PC-3 (cell line): ENCODE measurements at regions not wholly inside any gene's neighbourhood (a gene's known extent, or its start where the extent isn't known, plus 50 kb on each side); places are given as distances from the start of the nearest gene placed in this dataset.

Experiments used
- ATAC-seq: fragments of 200-7000 bp; cut with Tn5 transposase; 2 replicates; pipeline ENCODE4 v1.9.1; 2020; ENCODE audit warnings: mild to moderate bottlenecking, moderate library complexity
- BruUV-seq: library from RNA; stranded (reverse); fragments of 400-500 nt; replicated peaks from 2 replicates; lab custom pipeline; 2021; lab: Mats Ljungman, UMichigan
- CTCF ChIA-PET: fragments of 300-600 bp; sonication (Branson Sonifier 250); formaldehyde crosslinking; loops from one replicate; lab custom pipeline; 2022; ENCODE audit warnings: antibody characterized with exemption; lab: Charles Lee
- POLR2A ChIA-PET: fragments of 300-600 bp; sonication (Branson Sonifier 250); formaldehyde crosslinking; loops from one replicate; lab custom pipeline; 2022; ENCODE audit warnings: antibody characterized with exemption; ENCODE audit not compliant: unreplicated experiment; lab: Charles Lee
- DNase-seq: peaks from one replicate; pipeline ENCODE4 v3.0.0-alpha.2; 2015
- H2AFZ ChIP-seq: fragments of 300-600 bp; sonication (generic); 2 replicates; pipeline ENCODE4 v1.6.0; 2016; ENCODE audit warnings: antibody characterized with exemption, low read length
- H3F3A ChIP-seq: fragments of 300-600 bp; sonication (generic); one replicate; pipeline ENCODE4 v1.6.0; 2017; ENCODE audit warnings: antibody characterized with exemption, low read length, control low read depth, mild to moderate bottlenecking; ENCODE audit not compliant: unreplicated experiment
- H3K27ac ChIP-seq: fragments of 300-600 bp; sonication (generic); 2 replicates; pipeline ENCODE4 v1.5.1; 2016; ENCODE audit warnings: mild to moderate bottlenecking, low read length
- H3K27me3 ChIP-seq: fragments of 300-600 bp; sonication (generic); 2 replicates; pipeline ENCODE4 v1.6.1; 2016; ENCODE audit warnings: low read length, mixed read lengths
- H3K36me3 ChIP-seq: fragments of 300-600 bp; sonication (generic); 2 replicates; pipeline ENCODE4 v1.6.1; 2016; ENCODE audit warnings: low read depth, mixed run types, low read length, mixed read lengths
- H3K4me1 ChIP-seq: fragments of 300-600 bp; sonication (generic); 2 replicates; pipeline ENCODE4 v1.5.1; 2016; ENCODE audit warnings: low read length; ENCODE audit not compliant: insufficient read depth
- H3K4me2 ChIP-seq: fragments of 300-600 bp; sonication (generic); 2 replicates; pipeline ENCODE4 v1.6.0; 2016; ENCODE audit warnings: low read length
- H3K4me3 ChIP-seq: fragments of 300-600 bp; sonication (generic); 2 replicates; pipeline ENCODE4 v1.5.1; 2016; ENCODE audit warnings: mild to moderate bottlenecking, low read length, mixed read lengths
- H3K79me2 ChIP-seq: fragments of 300-600 bp; sonication (generic); 2 replicates; pipeline ENCODE4 v1.6.1; 2017; ENCODE audit warnings: low read length, mixed read lengths
- H3K9ac ChIP-seq: fragments of 300-600 bp; sonication (generic); 2 replicates; pipeline ENCODE4 v1.6.0; 2016; ENCODE audit warnings: mild to moderate bottlenecking, low read length
- H3K9me2 ChIP-seq: fragments of 300-600 bp; sonication (generic); replicated peaks from 2 replicates; pipeline ENCODE4 v1.6.1; 2016; ENCODE audit warnings: mixed run types, low read length, mixed read lengths
- H3K9me3 ChIP-seq: fragments of 300-600 bp; sonication (generic); 2 replicates; pipeline ENCODE4 v1.6.1; 2016; ENCODE audit warnings: low read length, mixed read lengths
- H4K20me1 ChIP-seq: fragments of 300-600 bp; sonication (generic); 2 replicates; pipeline ENCODE4 v1.6.1; 2016; ENCODE audit warnings: low read length, mixed read lengths
- CTCF ChIP-seq: fragments of 300-600 bp; sonication (generic); conservative IDR thresholded peaks from 2 replicates; pipeline ENCODE4 v1.5.1; 2017; ENCODE audit warnings: antibody characterized with exemption, low read depth, mild to moderate bottlenecking, low read length
- EZH2 ChIP-seq: fragments of 300-600 bp; sonication (generic); IDR thresholded peaks from one replicate; pipeline ENCODE4 v1.6.1; 2017; ENCODE audit warnings: antibody characterized with exemption, mild to moderate bottlenecking, low read length; ENCODE audit not compliant: unreplicated experiment
- EZH2phosphoT487 ChIP-seq: fragments of 300-600 bp; sonication (generic); IDR thresholded peaks from 2 replicates; pipeline ENCODE4 v1.6.1; 2018; ENCODE audit warnings: mild to moderate bottlenecking, antibody characterized with exemption, low read length, borderline replicate concordance
- intact Hi-C: fragments of 100-400 bp; cut with micrococcal nuclease; formaldehyde crosslinking; loops from 2 replicates; pipeline ENCODE4 v1.9.0; 2023

- no peak overlapping the region for H2AFZ ChIP-seq
- no peaks in the 10 kb centered on the region for H3K9me3 ChIP-seq
- no peak overlapping the region for H3K4me3 ChIP-seq
- H3K4me1 ChIP-seq = no peaks in the 10 kb centered on the region
- no peaks in the 10 kb centered on the region for H3K79me2 ChIP-seq
- no peaks in the 10 kb centered on the region for H3F3A ChIP-seq
- DNase-seq (no peak), ATAC-seq (no peak)
- intact Hi-C loops = no loop called here
- no peaks in the 10 kb centered on the region for H4K20me1 ChIP-seq
- no peak overlapping the region for H3K4me2 ChIP-seq
- H3K36me3 ChIP-seq = no peaks in the 10 kb centered on the region
- no peak overlapping the region for H3K27ac ChIP-seq
- H3K27me3 ChIP-seq = peaks cover 82% of the 10 kb centered on the region
- BruUV-seq = no TSS peak
- ChIA-PET POLR2A (no interaction called here), CTCF (no interaction called here)
- H3K9ac ChIP-seq = no peak overlapping the region
- TF ChIP-seq EZH2phosphoT487 (no peak), EZH2 (no peak), CTCF (no peak)
- H3K9me2 ChIP-seq = no peaks in the 10 kb centered on the region
These were observed 141.1 kb upstream of the LHX5 start for GRCh38 chr12:113612793-113613192.

GRCh38 chr12:113612076-113612728 is 140.5 kb upstream of the LHX5 start:
- CTCF ChIA-PET = no interaction called here
- Histone ChIP-seq H2AFZ (no peak overlapping the region), H3K9me2 (no peaks in the 10 kb centered on the region), H3K4me1 (no peaks in the 10 kb centered on the region), H4K20me1 (no peaks in the 10 kb centered on the region), H3K4me2 (no peak overlapping the region), H3K9me3 (no peaks in the 10 kb centered on the region), H3K79me2 (no peaks in the 10 kb centered on the region), H3K27ac (no peak overlapping the region), H3K4me3 (no peak overlapping the region), H3K36me3 (no peaks in the 10 kb centered on the region), H3K27me3 (peaks cover 86% of the 10 kb centered on the region), H3K9ac (no peak overlapping the region), H3F3A (no peaks in the 10 kb centered on the region)
- TF ChIP-seq EZH2phosphoT487 (no peak), EZH2 (no peak), CTCF (no peak)
- no TSS peak for BruUV-seq
- ATAC-seq = no peak
- no peak for DNase-seq
- POLR2A ChIA-PET = no interaction called here
- intact Hi-C loops = no loop called here

- Histone ChIP-seq H3K27me3 (peaks cover 87% of the 10 kb centered on the region), H3F3A (no peaks in the 10 kb centered on the region), H3K36me3 (no peaks in the 10 kb centered on the region), H3K9ac (no peak overlapping the region), H3K4me3 (no peak overlapping the region), H4K20me1 (no peaks in the 10 kb centered on the region), H3K9me2 (no peaks in the 10 kb centered on the region), H3K9me3 (no peaks in the 10 kb centered on the region), H3K4me2 (no peak overlapping the region), H3K79me2 (no peaks in the 10 kb centered on the region), H3K4me1 (no peaks in the 10 kb centered on the region), H2AFZ (no peak overlapping the region), H3K27ac (no peak overlapping the region)
- ATAC-seq (no peak), DNase-seq (no peak)
- intact Hi-C loops = no loop called here
- POLR2A ChIA-PET = no interaction called here
- CTCF ChIA-PET = no interaction called here
- BruUV-seq = no TSS peak
- TF ChIP-seq EZH2phosphoT487 (no peak), EZH2 (no peak), CTCF (no peak)
These were observed 140.0 kb upstream of the LHX5 start for GRCh38 chr12:113611652-113612051.
